Smooth muscle cell (in vitro differentiated cells): ENCODE measurements at regions not wholly inside any gene's neighbourhood (a gene's known extent, or its start where the extent isn't known, plus 50 kb on each side); places are given as distances from the start of the nearest gene placed in this dataset.
A peak's percentile ranks its signal among the peaks of the same experiment; 100 is the strongest.
"Not testable (repeated sequence)": the region's sequence is repeated elsewhere in the genome, so short reads cannot be mapped to it uniquely, and the experiment has no call there.

ENCODE experiments used
- DNase-seq: peaks from one replicate; lab custom pipeline; 2025; ENCODE audit not compliant: unreplicated experiment; lab: John Stamatoyannopoulos, UW
- H2AFZ ChIP-seq: fragments of 200-600 bp; sonication (generic); 2 replicates; pipeline ENCODE4 v1.6.0; 2016; ENCODE audit warnings: antibody characterized with exemption, low read depth, mild to moderate bottlenecking
- H3F3A ChIP-seq: fragments of 200-600 bp; sonication (generic); 2 replicates; pipeline ENCODE4 v1.6.0; 2017; ENCODE audit warnings: antibody characterized with exemption, low read depth
- H3K27ac ChIP-seq: fragments of 200-600 bp; sonication (generic); 2 replicates; pipeline ENCODE4 v1.5.1; 2016; ENCODE audit warnings: low read depth, mild to moderate bottlenecking
- H3K27me3 ChIP-seq: fragments of 200-600 bp; sonication (generic); 2 replicates; pipeline ENCODE4 v1.6.1; 2016; ENCODE audit warnings: low read depth, mild to moderate bottlenecking
- H3K36me3 ChIP-seq: fragments of 200-600 bp; sonication (generic); 2 replicates; pipeline ENCODE4 v1.5.1; 2016; ENCODE audit warnings: low read depth
- H3K4me1 ChIP-seq: fragments of 200-600 bp; sonication (generic); 2 replicates; pipeline ENCODE4 v1.5.1; 2016; ENCODE audit warnings: low read depth
- H3K4me2 ChIP-seq: fragments of 200-600 bp; sonication (generic); 2 replicates; pipeline ENCODE4 v1.6.0; 2016; ENCODE audit warnings: mild to moderate bottlenecking
- H3K4me3 ChIP-seq: fragments of 200-600 bp; sonication (generic); 2 replicates; pipeline ENCODE4 v1.5.1; 2016; ENCODE audit warnings: mild to moderate bottlenecking
- H3K79me2 ChIP-seq: fragments of 200-600 bp; sonication (generic); 2 replicates; pipeline ENCODE4 v1.6.0; 2016; ENCODE audit warnings: low read depth, mild to moderate bottlenecking
- H3K9ac ChIP-seq: fragments of 200-600 bp; sonication (generic); 2 replicates; pipeline ENCODE4 v1.6.0; 2016; ENCODE audit warnings: low read depth
- H3K9me3 ChIP-seq: fragments of 200-600 bp; sonication (generic); replicated peaks from 2 replicates; pipeline ENCODE4 v1.5.1; 2016; ENCODE audit warnings: low read depth
- H4K20me1 ChIP-seq: fragments of 200-600 bp; sonication (generic); 2 replicates; pipeline ENCODE4 v1.6.0; 2016; ENCODE audit warnings: low read depth
- CTCF ChIP-seq: fragments of 200-600 bp; sonication (generic); IDR thresholded peaks from 2 replicates; pipeline ENCODE4 v1.5.1; 2017; ENCODE audit warnings: borderline replicate concordance, mild to moderate bottlenecking, antibody characterized with exemption; ENCODE audit not compliant: insufficient read depth, poor library complexity, severe bottlenecking
- WGBS: methylation state at CpG from one replicate; pipeline ENCODE4 v1.1.7; 2016; ENCODE audit warnings: low lambda C conversion rate; 5-methylcytosine and 5-hydroxymethylcytosine counted together

GRCh38 chr6:156685823-156686222 is 91.4 kb upstream of the ARID1B start:
- Histone ChIP-seq H4K20me1 (no peaks in the 10 kb centered on the region), H3K4me1 (peaks cover 14% of the 10 kb centered on the region), H3F3A (peaks cover 10% of the 10 kb centered on the region), H3K9me3 (no peaks in the 10 kb centered on the region), H3K36me3 (no peaks in the 10 kb centered on the region), H3K27me3 (no peaks in the 10 kb centered on the region), H2AFZ (peak overlapping the region; percentile 90), H3K27ac (peak overlapping the region; percentile 99), H3K9ac (peak overlapping the region; percentile 98), H3K4me2 (peak overlapping the region; percentile 92), H3K4me3 (peak overlapping the region; percentile 76), H3K79me2 (no peaks in the 10 kb centered on the region)
- no peak for DNase-seq
- TF ChIP-seq CTCF = no peak
- WGBS = 19% methylated on average over 4 of the region's 4 CpGs

- Histone ChIP-seq H3F3A (peaks cover 10% of the 10 kb centered on the region), H3K4me3 (no peak overlapping the region), H3K27me3 (no peaks in the 10 kb centered on the region), H3K9ac (no peak overlapping the region), H3K27ac (no peak overlapping the region), H4K20me1 (no peaks in the 10 kb centered on the region), H3K4me1 (peaks cover 14% of the 10 kb centered on the region), H3K4me2 (no peak overlapping the region), H3K79me2 (no peaks in the 10 kb centered on the region), H3K9me3 (no peaks in the 10 kb centered on the region), H2AFZ (no peak overlapping the region), H3K36me3 (no peaks in the 10 kb centered on the region)
- no peak for TF ChIP-seq CTCF
- no peak for DNase-seq
- WGBS = 95% methylated on average over 5 of the region's 5 CpGs
These were observed 93.4 kb upstream of the ARID1B start for GRCh38 chr6:156683821-156684220.

- H4K20me1 ChIP-seq = no peaks in the 10 kb centered on the region
- H3K9ac ChIP-seq = no peak overlapping the region
- H3K79me2 ChIP-seq = no peaks in the 10 kb centered on the region
- no peak overlapping the region for H3K27ac ChIP-seq
- H3K36me3 ChIP-seq = no peaks in the 10 kb centered on the region
- H3K4me3 ChIP-seq = no peak overlapping the region
- H3K27me3 ChIP-seq = no peaks in the 10 kb centered on the region
- 88% methylated on average over 2 of the region's 2 CpGs for WGBS
- DNase-seq = no peak
- no peaks in the 10 kb centered on the region for H3F3A ChIP-seq
- no peak overlapping the region for H2AFZ ChIP-seq
- no peak for TF ChIP-seq CTCF
- no peaks in the 10 kb centered on the region for H3K9me3 ChIP-seq
- H3K4me2 ChIP-seq = no peak overlapping the region
- no peaks in the 10 kb centered on the region for H3K4me1 ChIP-seq
These were observed 100.5 kb upstream of the ARID1B start for GRCh38 chr6:156676721-156677120.

- no peaks in the 10 kb centered on the region for H3K27me3 ChIP-seq
These were observed 103.0 kb upstream of the ARID1B start for GRCh38 chr6:156674197-156674596.

GRCh38 chr6:156670097-156670496 is 107.1 kb upstream of the ARID1B start:
- not testable (repeated sequence) for H3K9me3 ChIP-seq, H4K20me1 ChIP-seq, H3F3A ChIP-seq, H3K4me3 ChIP-seq, H3K4me1 ChIP-seq, H3K79me2 ChIP-seq, DNase-seq, H3K36me3 ChIP-seq, H3K9ac ChIP-seq, H2AFZ ChIP-seq, H3K27ac ChIP-seq, H3K27me3 ChIP-seq, H3K4me2 ChIP-seq
- 100% methylated on average over 10 of the region's 26 CpGs for WGBS

More at GRCh38 chr6:156674197-156674596, 103.0 kb upstream of the ARID1B start:
- no peak overlapping the region for H3K27ac ChIP-seq
- DNase-seq = no peak
- H3K79me2 ChIP-seq = no peaks in the 10 kb centered on the region
- no peak overlapping the region for H3K9ac ChIP-seq
- no peaks in the 10 kb centered on the region for H3F3A ChIP-seq
- H3K4me1 ChIP-seq = no peaks in the 10 kb centered on the region
- H3K9me3 ChIP-seq = no peaks in the 10 kb centered on the region
- H4K20me1 ChIP-seq = no peaks in the 10 kb centered on the region
- H3K36me3 ChIP-seq = no peaks in the 10 kb centered on the region
- H3K4me3 ChIP-seq = no peak overlapping the region
- no peak overlapping the region for H2AFZ ChIP-seq
- WGBS = 97% methylated on average over 2 of the region's 2 CpGs
- no peak for TF ChIP-seq CTCF
- H3K4me2 ChIP-seq = no peak overlapping the region
